ENCODE measurements at regions not wholly inside any gene's neighbourhood (a gene's known extent, or its start where the extent isn't known, plus 50 kb on each side); places are given as distances from the start of the nearest gene placed in this dataset.

DNA sequence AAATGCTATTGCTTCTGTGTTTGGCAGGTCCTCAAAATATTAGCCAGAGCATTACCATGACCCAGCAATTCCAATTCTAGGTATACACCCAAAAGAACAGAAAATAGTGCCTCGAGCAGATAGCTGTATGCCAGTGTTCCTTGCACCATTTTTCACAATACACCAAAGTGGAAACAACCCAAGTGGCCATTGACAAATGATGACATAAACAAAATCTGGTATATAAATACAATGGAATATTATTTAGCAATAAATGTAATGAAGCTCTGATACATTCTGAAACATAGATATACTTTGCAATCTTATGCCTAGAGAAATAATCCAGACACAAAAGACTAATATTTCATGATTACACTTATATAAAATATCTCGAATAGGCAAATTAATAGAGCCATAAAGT lies 451.8 kb upstream of the PCDH7 start:
- Mint-ChIP-seq H3K9me3 (peaks cover 15% of the 10 kb centered on the region), H3K36me3 (ENCODE audit: low read depth) (peaks cover 15% of the 10 kb centered on the region; the same call in 2 of the 3 replicates), H3K27ac (no peak overlapping the region), H3K4me1 (no peaks in the 10 kb centered on the region), H3K4me3 (no peak overlapping the region), H3K27me3 (ENCODE audit: insufficient read depth, low read depth, poor library complexity) (no peaks in the 10 kb centered on the region)
- Histone ChIP-seq H3K36me3 (ENCODE audit: insufficient read depth) (0 out of 2 replicates have a peak, but pooled peaks cover 7% of the 10 kb centered on the region), H3K27ac (ENCODE audit: low read depth) (no peak overlapping the region), H3K4me1 (ENCODE audit: insufficient read depth) (no peaks in the 10 kb centered on the region), H3K4me2 (no peak overlapping the region), H3K27me3 (ENCODE audit: insufficient read depth) (no peaks in the 10 kb centered on the region), H3K9me2 (ENCODE audit: insufficient read depth) (no peaks in the 10 kb centered on the region), H3F3A (replicated peaks; ENCODE audit: low read depth) (no peaks in the 10 kb centered on the region), H3K4me3 (no peak overlapping the region), H3K79me2 (replicated peaks; ENCODE audit: insufficient read depth) (no peaks in the 10 kb centered on the region), H4K20me1 (replicated peaks; ENCODE audit: insufficient read depth) (no peaks in the 10 kb centered on the region), H2AFZ (no peak overlapping the region)
- DNase-seq (ENCODE audit: low spot score) (no peak), ATAC-seq (no peak)
- TF ChIP-seq, protein P1, sequence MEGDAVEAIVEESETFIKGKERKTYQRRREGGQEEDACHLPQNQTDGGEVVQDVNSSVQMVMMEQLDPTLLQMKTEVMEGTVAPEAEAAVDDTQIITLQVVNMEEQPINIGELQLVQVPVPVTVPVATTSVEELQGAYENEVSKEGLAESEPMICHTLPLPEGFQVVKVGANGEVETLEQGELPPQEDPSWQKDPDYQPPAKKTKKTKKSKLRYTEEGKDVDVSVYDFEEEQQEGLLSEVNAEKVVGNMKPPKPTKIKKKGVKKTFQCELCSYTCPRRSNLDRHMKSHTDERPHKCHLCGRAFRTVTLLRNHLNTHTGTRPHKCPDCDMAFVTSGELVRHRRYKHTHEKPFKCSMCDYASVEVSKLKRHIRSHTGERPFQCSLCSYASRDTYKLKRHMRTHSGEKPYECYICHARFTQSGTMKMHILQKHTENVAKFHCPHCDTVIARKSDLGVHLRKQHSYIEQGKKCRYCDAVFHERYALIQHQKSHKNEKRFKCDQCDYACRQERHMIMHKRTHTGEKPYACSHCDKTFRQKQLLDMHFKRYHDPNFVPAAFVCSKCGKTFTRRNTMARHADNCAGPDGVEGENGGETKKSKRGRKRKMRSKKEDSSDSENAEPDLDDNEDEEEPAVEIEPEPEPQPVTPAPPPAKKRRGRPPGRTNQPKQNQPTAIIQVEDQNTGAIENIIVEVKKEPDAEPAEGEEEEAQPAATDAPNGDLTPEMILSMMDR (conservative IDR thresholded peaks at IDR 0.05; ENCODE audit: low read depth in 2 of 2), result no peak
- TF ChIP-seq ZNF462 (CRISPR knock-in tag; IDR thresholded peaks at IDR 0.05), result no peak
- TF ChIP-seq CREB1 (CRISPR knock-in tag; IDR thresholded peaks at IDR 0.05; ENCODE audit: low read depth), result no peak
- TF ChIP-seq, protein P2, sequence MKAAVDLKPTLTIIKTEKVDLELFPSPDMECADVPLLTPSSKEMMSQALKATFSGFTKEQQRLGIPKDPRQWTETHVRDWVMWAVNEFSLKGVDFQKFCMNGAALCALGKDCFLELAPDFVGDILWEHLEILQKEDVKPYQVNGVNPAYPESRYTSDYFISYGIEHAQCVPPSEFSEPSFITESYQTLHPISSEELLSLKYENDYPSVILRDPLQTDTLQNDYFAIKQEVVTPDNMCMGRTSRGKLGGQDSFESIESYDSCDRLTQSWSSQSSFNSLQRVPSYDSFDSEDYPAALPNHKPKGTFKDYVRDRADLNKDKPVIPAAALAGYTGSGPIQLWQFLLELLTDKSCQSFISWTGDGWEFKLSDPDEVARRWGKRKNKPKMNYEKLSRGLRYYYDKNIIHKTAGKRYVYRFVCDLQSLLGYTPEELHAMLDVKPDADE (IDR thresholded peaks at IDR 0.05), result no peak
- TF ChIP-seq, protein P3, sequence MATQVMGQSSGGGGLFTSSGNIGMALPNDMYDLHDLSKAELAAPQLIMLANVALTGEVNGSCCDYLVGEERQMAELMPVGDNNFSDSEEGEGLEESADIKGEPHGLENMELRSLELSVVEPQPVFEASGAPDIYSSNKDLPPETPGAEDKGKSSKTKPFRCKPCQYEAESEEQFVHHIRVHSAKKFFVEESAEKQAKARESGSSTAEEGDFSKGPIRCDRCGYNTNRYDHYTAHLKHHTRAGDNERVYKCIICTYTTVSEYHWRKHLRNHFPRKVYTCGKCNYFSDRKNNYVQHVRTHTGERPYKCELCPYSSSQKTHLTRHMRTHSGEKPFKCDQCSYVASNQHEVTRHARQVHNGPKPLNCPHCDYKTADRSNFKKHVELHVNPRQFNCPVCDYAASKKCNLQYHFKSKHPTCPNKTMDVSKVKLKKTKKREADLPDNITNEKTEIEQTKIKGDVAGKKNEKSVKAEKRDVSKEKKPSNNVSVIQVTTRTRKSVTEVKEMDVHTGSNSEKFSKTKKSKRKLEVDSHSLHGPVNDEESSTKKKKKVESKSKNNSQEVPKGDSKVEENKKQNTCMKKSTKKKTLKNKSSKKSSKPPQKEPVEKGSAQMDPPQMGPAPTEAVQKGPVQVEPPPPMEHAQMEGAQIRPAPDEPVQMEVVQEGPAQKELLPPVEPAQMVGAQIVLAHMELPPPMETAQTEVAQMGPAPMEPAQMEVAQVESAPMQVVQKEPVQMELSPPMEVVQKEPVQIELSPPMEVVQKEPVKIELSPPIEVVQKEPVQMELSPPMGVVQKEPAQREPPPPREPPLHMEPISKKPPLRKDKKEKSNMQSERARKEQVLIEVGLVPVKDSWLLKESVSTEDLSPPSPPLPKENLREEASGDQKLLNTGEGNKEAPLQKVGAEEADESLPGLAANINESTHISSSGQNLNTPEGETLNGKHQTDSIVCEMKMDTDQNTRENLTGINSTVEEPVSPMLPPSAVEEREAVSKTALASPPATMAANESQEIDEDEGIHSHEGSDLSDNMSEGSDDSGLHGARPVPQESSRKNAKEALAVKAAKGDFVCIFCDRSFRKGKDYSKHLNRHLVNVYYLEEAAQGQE (IDR thresholded peaks at IDR 0.05; ENCODE audit: unreplicated experiment), result no peak
- TF ChIP-seq STAT1 (IDR thresholded peaks at IDR 0.05; ENCODE audit: unreplicated experiment), result no peak
- no peak for TF ChIP-seq EZH2 (IDR thresholded peaks at IDR 0.05; ENCODE audit: low read depth, unreplicated experiment)
- TF ChIP-seq ZNF331 (CRISPR knock-in tag; IDR thresholded peaks at IDR 0.05; ENCODE audit: low read depth), result no peak
- no peak for TF ChIP-seq ZNF114 (CRISPR knock-in tag; IDR thresholded peaks at IDR 0.05)
- no peak for TF ChIP-seq JUNB (IDR thresholded peaks at IDR 0.05; ENCODE audit: unreplicated experiment)
- no peak for TF ChIP-seq POLR2AphosphoS5 (IDR thresholded peaks at IDR 0.05; ENCODE audit: low read depth)
- TF ChIP-seq NANOG (IDR thresholded peaks at IDR 0.05; ENCODE audit: borderline replicate concordance), result no peak
- no peak for TF ChIP-seq EZH2phosphoT487 (IDR thresholded peaks at IDR 0.05; ENCODE audit: unreplicated experiment)
